IMR-90 (cell line): ENCODE measurements at regions not wholly inside any gene's neighbourhood (a gene's known extent, or its start where the extent isn't known, plus 50 kb on each side); places are given as distances from the start of the nearest gene placed in this dataset.

Source experiments
- ATAC-seq: fragments of 200-7000 bp; cut with Tn5 transposase; 2 replicates; pipeline ENCODE4 v1.9.1; 2020; ENCODE audit warnings: low read depth, mild to moderate bottlenecking, moderate library complexity
- BruUV-seq: library from RNA; stranded (reverse); fragments of 400-500 nt; replicated peaks from 2 replicates; lab custom pipeline; 2021; lab: Mats Ljungman, UMichigan
- CTCF ChIA-PET: fragments of 300-600 bp; formaldehyde crosslinking; extraction: SDS; loops from one replicate; lab custom pipeline; 2021; ENCODE audit warnings: antibody characterized with exemption; lab: Yijun Ruan, JAX
- POLR2A ChIA-PET: fragments of 300-600 bp; sonication (Branson Sonifier 250); formaldehyde crosslinking; loops from one replicate; lab custom pipeline; 2022; ENCODE audit warnings: antibody characterized with exemption; ENCODE audit not compliant: unreplicated experiment; lab: Charles Lee
- DNase-seq: peaks from one replicate; pipeline ENCODE4 v3.0.0; 2013
- H2AFZ ChIP-seq: replicated peaks from 2 replicates; pipeline ENCODE3; 2013; ENCODE audit warnings: low read length, mild to moderate bottlenecking; ENCODE audit not compliant: poor library complexity
- H2AK5ac ChIP-seq: 2 replicates; pipeline ENCODE4 v1.6.1; 2013; ENCODE audit warnings: low read depth, low read length, inconsistent platforms
- H2AK9ac ChIP-seq: replicated peaks from 2 replicates; pipeline ENCODE3; 2013; ENCODE audit warnings: mild to moderate bottlenecking, low read depth, low read length, moderate library complexity; ENCODE audit not compliant: poor library complexity
- H2BK120ac ChIP-seq: 2 replicates; pipeline ENCODE4 v1.6.1; 2013; ENCODE audit warnings: low read depth, low read length, inconsistent platforms
- H2BK15ac ChIP-seq: 3 replicates; pipeline ENCODE4 v1.6.1; 2013; ENCODE audit warnings: low read depth, low read length, inconsistent platforms
- H2BK20ac ChIP-seq: 2 replicates; pipeline ENCODE4 v1.6.1; 2013; ENCODE audit warnings: low read depth, mild to moderate bottlenecking, inconsistent platforms, low read length, moderate library complexity
- H2BK5ac ChIP-seq: 2 replicates; pipeline ENCODE4 v1.6.1; 2013; ENCODE audit warnings: mild to moderate bottlenecking, low read depth, low read length, inconsistent platforms; ENCODE audit not compliant: poor library complexity, severe bottlenecking
- H3K14ac ChIP-seq: replicated peaks from 2 replicates; pipeline ENCODE4 v1.6.1; 2013; ENCODE audit warnings: low read depth, low read length, inconsistent platforms
- H3K18ac ChIP-seq: 2 replicates; pipeline ENCODE4 v1.6.1; 2013; ENCODE audit warnings: low read depth, low read length, control low read depth
- H3K23ac ChIP-seq: 2 replicates; pipeline ENCODE4 v1.6.1; 2013; ENCODE audit warnings: low read depth, low read length, inconsistent platforms
- H3K27ac ChIP-seq: 2 replicates; pipeline ENCODE4 v1.5.1; 2013; ENCODE audit warnings: mild to moderate bottlenecking, control low read depth, low read length; ENCODE audit not compliant: insufficient read depth
- H3K27me3 ChIP-seq: 2 replicates; pipeline ENCODE4 v1.6.1; 2013; ENCODE audit warnings: low read length; ENCODE audit not compliant: control insufficient read depth, insufficient read depth
- H3K36me3 ChIP-seq: 2 replicates; pipeline ENCODE4 v1.6.1; 2013; ENCODE audit warnings: low read length, mixed read lengths; ENCODE audit not compliant: control insufficient read depth, insufficient read depth
- H3K4ac ChIP-seq: 2 replicates; pipeline ENCODE4 v1.6.1; 2013; ENCODE audit warnings: low read depth, low read length, inconsistent platforms
- H3K4me1 ChIP-seq: 2 replicates; pipeline ENCODE4 v1.6.1; 2013; ENCODE audit warnings: low read length, mixed read lengths; ENCODE audit not compliant: control insufficient read depth, insufficient read depth
- H3K4me2 ChIP-seq: 2 replicates; pipeline ENCODE4 v1.6.1; 2013; ENCODE audit warnings: low read depth, mild to moderate bottlenecking, control low read depth, low read length, moderate library complexity
- H3K4me3 ChIP-seq: 2 replicates; pipeline ENCODE4 v1.5.1; 2013; ENCODE audit warnings: low read depth, mild to moderate bottlenecking, control low read depth, low read length, moderate library complexity; ENCODE audit not compliant: insufficient read depth
- H3K56ac ChIP-seq: 2 replicates; pipeline ENCODE4 v1.6.1; 2013; ENCODE audit warnings: low read length, inconsistent platforms; ENCODE audit not compliant: insufficient read depth; ENCODE audit errors: extremely low read depth
- H3K79me1 ChIP-seq, 2 experiments: 2 replicates each; pipeline ENCODE4 v1.6.1; 2013; ENCODE audit warnings: low read length in 2 of 2, inconsistent platforms in 1 of 2, low read depth in 1 of 2
- H3K9ac ChIP-seq: 2 replicates; pipeline ENCODE4 v1.6.1; 2013; ENCODE audit warnings: low read depth, low read length, control low read depth
- H3K9me1 ChIP-seq: 2 replicates; pipeline ENCODE4 v1.6.1; 2013; ENCODE audit warnings: low read length, inconsistent platforms; ENCODE audit not compliant: insufficient read depth
- H3K9me3 ChIP-seq: 2 replicates; pipeline ENCODE4 v1.6.1; 2013; ENCODE audit warnings: low read length; ENCODE audit not compliant: control insufficient read depth, insufficient read depth
- H4K20me1 ChIP-seq: 2 replicates; pipeline ENCODE4 v1.6.1; 2013; ENCODE audit warnings: low read length, inconsistent platforms; ENCODE audit not compliant: insufficient read depth
- H4K5ac ChIP-seq: 2 replicates; pipeline ENCODE4 v1.6.1; 2013; ENCODE audit warnings: mild to moderate bottlenecking, low read depth, low read length, control low read depth
- H4K8ac ChIP-seq, 2 experiments: 2 replicates each; pipeline ENCODE4 v1.6.1; 2013; ENCODE audit warnings: low read depth in 2 of 2, low read length in 2 of 2, control low read depth in 1 of 2, inconsistent platforms in 1 of 2
- H4K91ac ChIP-seq: 2 replicates; pipeline ENCODE4 v1.6.1; 2013; ENCODE audit warnings: low read depth, low read length, inconsistent platforms; ENCODE audit not compliant: insufficient read depth
- BHLHE40 ChIP-seq: fragments of 150-350 bp; IDR thresholded peaks from 2 replicates; pipeline ENCODE4 v1.6.1; 2016; ENCODE audit warnings: mild to moderate bottlenecking, low read depth, low read length
- CHD1 ChIP-seq: IDR thresholded peaks from 2 replicates; pipeline ENCODE4 v1.6.1; 2012; ENCODE audit warnings: low read depth, low read length, improper control_type of control experiment
- CTCF ChIP-seq: conservative IDR thresholded peaks from 2 replicates; pipeline ENCODE4 v1.5.1; 2012; ENCODE audit warnings: mild to moderate bottlenecking, low read depth, low read length, improper control_type of control experiment
- ELK1 ChIP-seq: fragments of 150-350 bp; IDR thresholded peaks from 2 replicates; pipeline ENCODE4 v1.6.1; 2016; ENCODE audit warnings: low read depth, mild to moderate bottlenecking, low read length, moderate library complexity, borderline replicate concordance
- FOS ChIP-seq: fragments of 150-350 bp; IDR thresholded peaks from 2 replicates; pipeline ENCODE4 v1.6.1; 2016; ENCODE audit warnings: low read depth, low read length
- MAZ ChIP-seq: IDR thresholded peaks from 2 replicates; pipeline ENCODE4 v1.6.1; 2012; ENCODE audit warnings: low read depth, mild to moderate bottlenecking, low read length, improper control_type of control experiment, moderate library complexity, borderline replicate concordance
- MXI1 ChIP-seq: IDR thresholded peaks from 2 replicates; pipeline ENCODE4 v1.6.1; 2012; ENCODE audit warnings: low read depth, mild to moderate bottlenecking, low read length, moderate library complexity, borderline replicate concordance
- NFE2L2 ChIP-seq: fragments of 150-350 bp; IDR thresholded peaks from 2 replicates; pipeline ENCODE4 v1.6.1; 2016; ENCODE audit warnings: low read depth, mild to moderate bottlenecking, low read length
- POLR2A ChIP-seq: IDR thresholded peaks from 2 replicates; pipeline ENCODE4 v1.6.1; 2012; ENCODE audit warnings: mild to moderate bottlenecking, low read depth, low read length
- RCOR1 ChIP-seq: IDR thresholded peaks from 2 replicates; pipeline ENCODE4 v1.6.1; 2012; ENCODE audit warnings: mild to moderate bottlenecking, low read length, improper control_type of control experiment; ENCODE audit not compliant: insufficient replicate concordance
- RFX5 ChIP-seq: IDR thresholded peaks from 2 replicates; pipeline ENCODE4 v1.8.0; 2012; ENCODE audit warnings: low read depth, mild to moderate bottlenecking, low read length, moderate library complexity
- USF2 ChIP-seq: fragments of 150-350 bp; IDR thresholded peaks from 2 replicates; pipeline ENCODE4 v1.6.1; 2017; ENCODE audit warnings: mild to moderate bottlenecking, antibody characterized with exemption, low read length, low read depth
- WGBS, 2 experiments: methylation state at CpG; one replicate each; pipeline versions ENCODE4 v1.1.5 to v1.1.7; 2013; ENCODE audit warnings: missing lambda C conversion rate in 2 of 2; ENCODE audit not compliant: insufficient read length in 1 of 2; ENCODE audit errors: extremely low coverage in 2 of 2; 5-methylcytosine and 5-hydroxymethylcytosine counted together
- dilution Hi-C: fragments of 300-500 bp; cut with HindIII; formaldehyde crosslinking; loops from one replicate; pipeline ENCODE4 v1.14.3; 2018; ENCODE audit warnings: low sequenced_read_pairs; ENCODE audit not compliant: unreplicated experiment
- in situ Hi-C: fragments of 300-500 bp; cut with MboI; formaldehyde crosslinking; loops from 3 replicates; pipeline ENCODE4 v1.14.3; 2019; ENCODE audit warnings: low sequenced_read_pairs, inconsistent platforms, mixed read lengths
- intact Hi-C: fragments of 100-400 bp; cut with micrococcal nuclease; formaldehyde crosslinking; loops from 2 replicates; pipeline ENCODE4 v1.10.0; 2022

GRCh38 chr15:27642981-27643380 lies 456.1 kb downstream of the OCA2 start:
- H2AFZ ChIP-seq, result no peak overlapping the region
- H3K27me3 ChIP-seq, result no peaks in the 10 kb centered on the region
- no peak overlapping the region for H3K23ac ChIP-seq
- no peak overlapping the region for H2BK120ac ChIP-seq
- H2BK15ac ChIP-seq, result no peak overlapping the region
- TF ChIP-seq USF2 (no peak), BHLHE40 (no peak), MAZ (no peak), RCOR1 (no peak), CTCF (no peak), ELK1 (no peak), RFX5 (no peak), CHD1 (no peak), POLR2A (no peak), NFE2L2 (no peak), FOS (no peak), MXI1 (no peak)
- H2AK5ac ChIP-seq, result no peak overlapping the region
- no peak overlapping the region for H3K27ac ChIP-seq
- H2AK9ac ChIP-seq, result no peak overlapping the region
- no peak overlapping the region for H4K91ac ChIP-seq
- H3K36me3 ChIP-seq, result no peaks in the 10 kb centered on the region
- ChIA-PET CTCF (interaction anchor here (0.6 kb wide), 1 partner anchor 177 kb away, joined by 3 read pairs; no protein-coding TSS in a partner anchor), POLR2A (no interaction called here)
- no peak overlapping the region for H3K18ac ChIP-seq
- no peak overlapping the region for H2BK20ac ChIP-seq
- H3K14ac ChIP-seq, result no peak overlapping the region
- no peaks in the 10 kb centered on the region for H3K9me1 ChIP-seq
- no peaks in the 10 kb centered on the region for H4K20me1 ChIP-seq
- H3K4me3 ChIP-seq, result no peak overlapping the region
- H3K56ac ChIP-seq, result no peak overlapping the region
- WGBS, 2 experiments, result no CpG with 5 or more reads among the region's 1 CpG
- H3K79me1 ChIP-seq, result no peaks in the 10 kb centered on the region
- H3K9ac ChIP-seq, result no peak overlapping the region
- ATAC-seq (no peak), DNase-seq (no peak)
- no peaks in the 10 kb centered on the region for H3K4me1 ChIP-seq
- H4K8ac ChIP-seq, result no peak overlapping the region
- no peak overlapping the region for H3K4ac ChIP-seq
- no peak overlapping the region for H3K4me2 ChIP-seq
- no peak overlapping the region for H4K5ac ChIP-seq
- in situ Hi-C loops, result no loop called here
- intact Hi-C loops, result no loop called here
- dilution Hi-C loops, result no loop called here
- no peak overlapping the region for H2BK5ac ChIP-seq
- BruUV-seq, result no TSS peak
- peaks cover 23% of the 10 kb centered on the region; the same call in 1 of the 2 replicates for H3K9me3 ChIP-seq
